ENCODE measurements at regions not wholly inside any gene's neighbourhood (a gene's known extent, or its start where the extent isn't known, plus 50 kb on each side); places are given as distances from the start of the nearest gene placed in this dataset.

GRCh38 chr3:187610981-187611511 is 59.1 kb downstream of the SST start:
- no peaks in the 10 kb centered on the region for H3K79me2 ChIP-seq (ENCODE audit: control insufficient read depth, insufficient read depth, low read length)
- DNase-seq (ENCODE audit: extremely low read depth in 1 of 4, low spot score in 3 of 4) = no peak
- CTCF ChIA-PET (ENCODE audit: low intra/inter-chr PET ratio) = no interaction called here
- H3K9ac ChIP-seq (ENCODE audit: insufficient read depth in 1 of 2, low read depth in 2 of 2, low read length in 2 of 2) = no peak overlapping the region
- in situ Hi-C loops (cut with MboI) (no loop called here), intact Hi-C loops (cut with micrococcal nuclease) (no loop called here)
- no peaks in the 10 kb centered on the region for H3K27me3 ChIP-seq (ENCODE audit: control insufficient read depth in 2 of 2, insufficient read depth in 2 of 2, low read length in 2 of 2)
- ATAC-seq = no peak
- no peak overlapping the region for H3K4me3 ChIP-seq
- no TSS peak for BruUV-seq (replicated peaks)
- no peaks in the 10 kb centered on the region for H3K9me1 ChIP-seq (ENCODE audit: control insufficient read depth, insufficient read depth, low read length)
- H2AFZ ChIP-seq (ENCODE audit: low read depth, low read length) = no peak overlapping the region
- H3K36me3 ChIP-seq (ENCODE audit: control insufficient read depth, insufficient read depth, low read length) = no peaks in the 10 kb centered on the region
- no peaks in the 10 kb centered on the region for H3K9me3 ChIP-seq (replicated peaks; ENCODE audit: control insufficient read depth, insufficient read depth, low read depth, low read length)
- no peak for FAIRE-seq
- H4K20me1 ChIP-seq (replicated peaks; ENCODE audit: control insufficient read depth, insufficient read depth, low read length) = no peaks in the 10 kb centered on the region
- no peak for TF ChIP-seq HMG20A (CRISPR knock-in tag; conservative IDR thresholded peaks at IDR 0.05)
- TF ChIP-seq HNRNPK (IDR thresholded peaks at IDR 0.05; ENCODE audit: low read depth, low read length, poor library complexity, severe bottlenecking) = no peak
- no peak for TF ChIP-seq CGGBP1 (CRISPR knock-in tag; IDR thresholded peaks at IDR 0.05)
- TF ChIP-seq BRF1 (IDR thresholded peaks at IDR 0.05; ENCODE audit: borderline replicate concordance, extremely low read depth, insufficient read length) = no peak
- no peak for TF ChIP-seq MAFG (tag; conservative IDR thresholded peaks at IDR 0.05)
- TF ChIP-seq NCOA1 (IDR thresholded peaks at IDR 0.05; ENCODE audit: low read depth) = no peak
- no peak for TF ChIP-seq KDM1A (IDR thresholded peaks at IDR 0.05)
- no peak for TF ChIP-seq ZBTB5 (IDR thresholded peaks at IDR 0.05)
- TF ChIP-seq MYBL2 (IDR thresholded peaks at IDR 0.05; ENCODE audit: low read depth) = no peak
- TF ChIP-seq MYBL2 (CRISPR knock-in tag; IDR thresholded peaks at IDR 0.05; ENCODE audit: borderline replicate concordance) = no peak
- no peak for TF ChIP-seq HINFP (tag; conservative IDR thresholded peaks at IDR 0.05; ENCODE audit: low read depth)
- TF ChIP-seq ZNF134 (CRISPR knock-in tag; conservative IDR thresholded peaks at IDR 0.05) = no peak
- TF ChIP-seq FOS (IDR thresholded peaks at IDR 0.05; ENCODE audit: extremely low read depth, insufficient read length) = no peak
- TF ChIP-seq POU5F1 (IDR thresholded peaks at IDR 0.05; ENCODE audit: borderline replicate concordance, low read depth, low read length, partially characterized antibody) = no peak
- TF ChIP-seq U2AF1 (optimal IDR thresholded peaks at IDR 0.05; ENCODE audit: low read depth, low read length) = no peak
- no peak for TF ChIP-seq RBFOX2 (IDR thresholded peaks at IDR 0.05; ENCODE audit: low read depth, low read length)
- POLR2A ChIA-PET = no interaction called here
- no peak overlapping the region for H3K27ac ChIP-seq (ENCODE audit: extremely low read depth, low read depth, low read length)
- 0% methylated on average over 1 of the region's 1 CpG for WGBS (ENCODE audit: insufficient coverage, low coverage, missing lambda C conversion rate)
- H3K4me2 ChIP-seq (ENCODE audit: insufficient read depth, low read length) = no peak overlapping the region
- no peaks in the 10 kb centered on the region for H3K4me1 ChIP-seq (replicated peaks in 1 of 2; ENCODE audit: control insufficient read depth in 2 of 2, insufficient read depth in 2 of 2, low read length in 2 of 2)

All from K562 (cell line).